GM18873 (cell line): ENCODE measurements at regions not wholly inside any gene's neighbourhood (a gene's known extent, or its start where the extent isn't known, plus 50 kb on each side); places are given as distances from the start of the nearest gene placed in this dataset.
"Not testable (repeated sequence)": the region's sequence is repeated elsewhere in the genome, so short reads cannot be mapped to it uniquely, and the experiment has no call there.

Experiments used
- ATAC-seq: cut with Tn5 transposase; IDR thresholded peaks from one replicate; pipeline ENCODE4 v1.9.1; 2021; ENCODE audit warnings: mild to moderate bottlenecking, moderate library complexity, moderate number of reproducible peaks; ENCODE audit not compliant: unreplicated experiment, low FRiP score

DNA sequence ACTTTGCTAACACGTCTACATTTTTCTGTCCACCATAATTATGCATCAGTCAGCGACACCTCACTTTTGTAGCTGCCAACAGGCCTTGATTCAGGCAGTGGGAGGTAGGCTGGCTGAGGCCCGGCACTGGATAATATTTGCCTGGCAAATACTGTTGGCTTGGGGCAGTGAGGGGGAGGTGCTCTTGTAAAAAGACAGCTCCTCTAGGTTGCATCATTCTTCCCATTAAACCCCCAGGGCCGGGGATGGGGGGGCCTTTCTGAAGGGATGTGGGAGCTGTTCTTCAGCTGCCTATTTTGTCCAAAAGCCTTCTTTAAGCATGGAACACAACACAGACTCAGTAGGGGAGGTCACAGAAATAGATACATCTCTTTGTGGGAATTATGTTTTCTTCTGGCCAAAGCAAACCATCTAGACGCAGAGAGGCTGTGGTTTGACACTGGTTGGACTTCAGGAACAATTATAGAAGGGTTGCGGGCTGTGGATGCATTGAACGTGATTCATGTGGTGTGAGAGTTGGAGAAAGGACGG, 338.3 kb upstream of the NT5E start:
- no peak for ATAC-seq

DNA sequence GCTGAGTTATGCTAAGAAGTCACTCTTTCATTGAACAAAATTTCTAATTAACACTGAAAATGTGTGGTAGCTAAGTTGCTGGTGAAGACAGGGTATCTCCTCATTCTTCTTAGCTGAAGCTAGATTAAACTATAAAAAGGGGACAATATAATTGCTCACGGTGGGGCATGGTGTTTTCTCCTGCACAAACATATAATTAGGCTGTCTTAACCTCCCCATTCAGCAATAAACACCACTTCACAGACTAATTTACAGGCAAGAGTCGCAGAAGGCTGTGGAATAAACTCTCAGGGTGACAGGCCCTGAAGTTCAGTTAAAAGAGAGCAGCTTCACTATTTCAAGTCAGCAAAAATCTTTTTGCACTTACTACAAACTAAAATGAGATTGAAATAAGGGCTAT, 338.9 kb upstream of the NT5E start:
- ATAC-seq: no peak

DNA sequence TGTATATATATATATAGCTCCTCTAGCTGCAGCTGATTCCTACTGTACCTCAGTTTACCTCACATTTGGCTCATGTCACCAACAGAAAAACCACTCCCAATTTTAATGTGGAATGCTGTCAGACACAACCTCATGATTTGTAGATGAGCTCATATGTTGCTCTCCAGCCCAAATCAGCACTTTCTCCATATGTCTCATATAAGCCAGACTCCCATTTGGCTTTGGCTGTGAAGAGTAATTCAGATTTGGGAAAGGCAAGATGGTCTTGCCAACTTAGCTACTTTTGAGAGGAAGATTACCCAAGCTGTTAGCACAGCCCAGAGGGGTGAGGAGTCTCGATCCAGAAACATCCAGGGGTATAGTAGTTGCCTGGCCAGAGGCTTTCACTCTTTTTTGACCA, 342.2 kb upstream of the NT5E start:
- no peak for ATAC-seq

DNA sequence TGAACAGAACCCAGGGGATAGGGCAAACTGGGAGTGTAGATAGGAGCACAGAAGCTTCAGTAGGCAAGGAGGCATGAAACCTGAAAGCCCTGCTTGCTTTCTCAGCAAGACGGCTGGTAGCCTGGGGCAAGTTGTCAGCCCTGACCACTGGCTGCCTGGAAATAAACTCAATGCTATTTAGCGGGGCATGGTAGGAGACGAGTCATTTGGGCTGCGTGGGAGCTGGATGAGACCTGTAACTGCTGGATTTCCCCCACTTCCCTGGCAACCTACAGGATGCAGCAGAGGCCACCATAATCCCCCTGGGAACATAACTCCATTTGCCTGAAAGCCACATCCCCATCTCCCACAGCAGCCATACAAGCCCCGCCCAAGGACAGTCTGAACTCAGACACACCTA, 332.6 kb upstream of the TBX18 start:
- ATAC-seq: no peak

DNA sequence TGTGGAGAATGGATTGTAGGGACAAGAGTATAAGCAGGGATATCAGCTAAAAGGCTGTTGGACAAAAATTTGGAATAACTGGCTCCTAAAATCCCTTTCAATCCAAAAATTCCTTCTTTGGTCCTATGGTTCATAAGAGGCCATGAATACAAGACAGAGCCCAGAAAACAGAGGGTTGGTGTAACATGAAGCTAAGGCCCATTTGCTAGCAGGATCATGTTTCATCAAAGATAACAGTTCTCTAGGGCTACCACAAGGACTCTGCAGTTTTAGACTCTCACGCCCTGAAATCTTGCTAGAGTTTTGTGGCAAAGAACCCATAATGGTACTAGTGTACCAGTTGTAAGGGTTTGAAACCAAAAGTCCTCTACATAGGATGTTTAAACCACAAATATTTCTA, 327.8 kb upstream of the TBX18 start:
- ATAC-seq: no peak

DNA sequence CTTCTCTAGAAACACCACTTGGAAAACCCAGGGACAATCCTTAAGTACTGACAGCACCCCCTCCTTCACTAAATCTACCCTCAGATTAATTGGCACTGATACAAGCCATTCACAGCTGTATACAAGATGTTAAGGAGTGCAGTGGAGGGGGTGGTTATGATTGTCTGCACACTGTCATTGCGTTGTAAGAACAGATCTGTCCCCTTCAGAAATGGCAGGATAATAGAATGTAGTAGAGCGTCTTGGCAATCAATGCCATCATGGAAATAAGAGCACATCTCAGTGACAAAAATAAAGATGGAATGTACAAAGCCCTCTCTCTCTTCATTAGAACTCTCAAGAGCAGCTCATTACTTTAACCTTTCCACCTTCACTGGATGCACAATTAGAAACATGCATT, 324.9 kb upstream of the TBX18 start:
- no peak for ATAC-seq

DNA sequence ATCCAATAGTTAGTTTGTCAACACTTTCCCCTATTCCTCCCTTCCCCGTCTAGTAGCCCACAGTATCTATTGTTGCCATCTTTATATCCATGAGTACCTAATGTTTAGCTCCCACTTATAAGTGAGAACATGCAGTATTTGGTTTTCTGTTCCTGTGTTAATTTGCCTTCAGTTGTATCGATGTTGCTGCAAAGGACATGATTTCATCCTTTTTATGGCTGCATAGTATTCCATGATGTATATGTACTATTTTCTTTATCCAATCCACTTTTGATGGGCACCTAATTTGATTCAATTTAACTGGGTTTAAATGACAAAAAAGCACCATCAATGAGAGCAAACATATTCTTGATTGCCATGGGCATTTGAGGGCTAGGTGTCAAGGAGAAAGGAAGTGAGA, 321.5 kb upstream of the TBX18 start:
- ATAC-seq: no peak

DNA sequence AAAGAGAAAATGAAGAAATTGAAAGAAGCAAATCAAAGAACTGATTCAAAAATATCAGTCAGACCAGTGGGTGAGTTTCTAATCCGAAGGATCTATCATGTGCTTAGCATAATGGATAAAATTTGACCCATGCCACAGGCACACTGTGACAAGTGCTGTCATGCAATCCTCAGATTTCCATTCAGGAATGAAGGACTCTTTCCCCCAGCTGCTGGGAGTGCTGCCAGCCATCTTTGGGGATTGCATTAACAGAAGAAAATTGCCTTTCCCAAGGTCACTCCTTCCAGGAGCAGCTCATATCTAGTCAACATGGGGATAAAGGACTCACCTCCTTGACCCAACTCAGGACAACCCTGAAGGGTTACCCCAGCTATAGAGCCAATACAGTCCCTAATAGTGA, 316.7 kb upstream of the TBX18 start:
- no peak for ATAC-seq

DNA sequence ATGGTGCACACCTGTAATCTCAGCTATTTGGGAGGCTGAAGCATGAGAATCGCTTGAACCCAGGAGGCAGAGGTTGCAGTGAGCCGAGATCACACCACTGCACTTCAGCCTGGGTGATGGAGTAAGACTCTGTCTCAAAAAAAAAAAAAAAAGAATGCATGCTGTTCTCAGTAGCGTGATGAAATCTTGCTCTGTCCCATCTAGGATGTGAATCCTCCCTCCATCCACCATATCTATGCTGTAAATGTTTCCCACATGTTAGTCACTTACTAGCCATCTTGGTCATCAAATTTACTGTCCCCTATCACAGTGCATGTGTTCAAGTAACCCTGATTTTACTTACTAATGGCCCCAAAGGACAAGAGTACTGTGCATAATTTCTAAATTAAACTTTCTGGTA, 315.4 kb upstream of the TBX18 start:
- no peak for ATAC-seq

DNA sequence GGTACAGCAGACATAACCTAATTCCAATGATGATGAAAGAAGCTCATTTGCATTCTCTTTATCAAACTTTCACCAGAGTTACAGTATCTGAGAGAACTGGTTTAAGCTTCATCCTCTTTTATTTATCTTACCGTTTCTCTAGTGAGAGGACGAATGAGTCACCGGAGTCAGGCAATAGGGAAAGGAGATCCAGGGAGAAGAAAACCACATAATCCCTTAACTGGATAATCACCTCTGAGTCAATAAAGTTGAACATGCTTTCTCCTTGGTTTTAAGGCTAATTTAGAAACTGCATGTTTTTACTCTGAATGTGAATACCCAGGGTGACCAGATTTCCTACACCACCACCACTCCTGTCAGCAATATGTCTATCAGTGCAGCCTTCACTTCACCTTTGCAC, 313.7 kb upstream of the TBX18 start:
- ATAC-seq: no peak

DNA sequence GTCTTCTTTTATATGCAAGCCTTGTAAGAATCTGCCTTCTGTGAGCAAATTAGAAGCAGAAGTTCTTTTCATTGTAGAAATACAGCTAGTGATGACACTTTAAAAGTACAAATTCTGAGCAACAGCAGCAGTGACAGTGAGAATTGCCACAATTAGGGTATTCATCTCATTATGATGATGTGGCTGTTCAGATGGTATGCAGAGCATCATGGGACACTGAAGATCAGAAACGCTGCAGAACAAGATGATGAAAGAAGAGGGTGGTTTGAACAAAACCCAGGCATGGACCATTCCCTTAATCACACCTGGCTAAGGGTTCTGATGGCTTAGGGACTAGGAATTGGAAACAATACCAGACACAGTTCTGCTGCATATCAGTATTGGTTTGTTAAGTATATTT, 312.7 kb upstream of the TBX18 start:
- ATAC-seq: no peak

DNA sequence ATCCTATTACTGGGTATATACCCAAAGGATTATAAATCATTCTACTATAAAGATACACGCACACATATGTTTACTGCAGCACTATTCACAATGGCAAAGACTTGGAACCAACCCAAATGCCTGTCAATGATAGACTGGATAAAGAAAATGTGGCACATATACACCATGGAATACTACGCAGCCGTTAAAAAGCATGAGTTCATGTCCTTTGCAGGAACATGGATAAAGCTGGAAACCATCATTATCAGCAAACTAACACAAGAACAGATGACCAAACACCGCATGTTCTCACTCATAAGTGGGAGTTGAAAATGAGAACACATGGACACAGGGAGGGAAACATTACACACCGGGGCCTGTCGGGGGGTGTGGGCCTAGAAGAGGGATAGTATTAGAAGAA, 307.4 kb upstream of the TBX18 start:
- not testable (repeated sequence) for ATAC-seq

DNA sequence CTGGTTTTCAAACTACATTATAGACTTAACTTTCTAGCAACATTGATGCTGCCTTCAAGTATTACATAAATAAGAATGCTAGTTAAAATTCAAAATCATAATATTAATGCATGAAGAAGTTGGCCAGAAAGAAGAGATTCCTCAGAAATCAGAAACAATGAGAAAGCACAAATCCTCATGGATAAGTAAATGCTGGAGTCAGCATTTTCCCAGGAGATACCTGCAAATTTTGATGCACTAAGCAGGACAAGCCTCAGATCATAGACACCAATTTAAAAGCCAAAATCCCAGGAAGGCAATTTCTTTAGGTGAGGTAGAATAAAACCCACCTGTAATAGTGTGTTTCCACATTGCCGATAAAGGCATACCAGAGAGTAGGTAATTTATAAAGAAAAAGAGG, 305.2 kb upstream of the TBX18 start:
- ATAC-seq: no peak

DNA sequence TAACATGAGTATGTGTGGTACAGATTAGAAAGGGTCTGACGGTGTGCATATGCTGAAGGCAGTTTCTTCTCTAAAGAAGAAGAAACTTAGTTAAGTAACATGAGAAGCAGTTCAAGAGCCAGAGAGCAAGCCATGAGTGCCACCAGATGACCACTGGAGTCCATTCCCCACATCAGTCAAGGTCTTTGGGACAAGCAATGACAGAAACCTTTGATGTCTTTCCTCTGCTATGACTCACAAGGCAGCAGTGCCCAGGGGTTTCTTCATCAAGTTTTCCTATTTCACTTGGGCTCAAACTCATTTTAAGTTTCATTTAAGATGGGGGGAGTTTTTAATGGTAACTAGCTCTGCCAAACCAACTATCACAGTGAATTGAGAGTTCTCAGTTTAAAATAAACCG, 303.8 kb upstream of the TBX18 start:
- no peak for ATAC-seq

DNA sequence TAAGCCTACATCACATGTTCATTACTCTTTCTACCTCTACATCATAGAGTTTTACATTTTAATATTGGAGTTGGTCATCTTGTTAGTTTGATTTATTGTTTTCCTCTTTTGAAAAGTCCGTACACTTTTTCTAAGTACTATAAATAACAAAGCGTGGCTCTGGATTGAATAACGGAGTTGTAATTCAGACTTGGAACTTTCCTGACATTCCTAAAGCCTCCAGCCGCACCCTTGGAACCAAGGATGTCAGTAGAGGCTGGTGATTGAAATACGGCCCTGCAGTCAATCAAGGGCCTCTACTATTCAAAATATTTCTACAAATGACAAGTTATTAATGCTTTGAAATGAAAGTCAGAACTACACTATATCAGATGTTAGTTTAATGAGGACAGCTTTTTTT, 301.9 kb upstream of the TBX18 start:
- no peak for ATAC-seq

DNA sequence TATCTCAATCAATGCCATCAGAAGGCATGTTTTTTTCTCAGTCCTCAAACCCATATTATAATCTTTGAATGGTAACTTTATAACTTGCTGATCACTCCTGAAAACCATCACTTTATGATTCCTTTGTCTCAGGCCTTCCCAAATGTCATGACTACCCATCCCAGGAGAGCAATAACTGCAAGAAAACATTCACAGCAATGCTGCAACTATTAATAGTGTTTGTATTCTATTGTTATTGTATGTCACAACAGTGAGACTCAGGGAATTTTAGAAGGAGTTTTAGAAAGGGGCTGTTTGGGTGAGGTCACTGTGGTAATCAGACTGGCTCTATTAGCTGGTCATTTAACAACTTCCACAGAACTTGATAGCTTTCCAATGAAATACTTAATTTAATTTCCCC, 301.4 kb upstream of the TBX18 start:
- no peak for ATAC-seq

DNA sequence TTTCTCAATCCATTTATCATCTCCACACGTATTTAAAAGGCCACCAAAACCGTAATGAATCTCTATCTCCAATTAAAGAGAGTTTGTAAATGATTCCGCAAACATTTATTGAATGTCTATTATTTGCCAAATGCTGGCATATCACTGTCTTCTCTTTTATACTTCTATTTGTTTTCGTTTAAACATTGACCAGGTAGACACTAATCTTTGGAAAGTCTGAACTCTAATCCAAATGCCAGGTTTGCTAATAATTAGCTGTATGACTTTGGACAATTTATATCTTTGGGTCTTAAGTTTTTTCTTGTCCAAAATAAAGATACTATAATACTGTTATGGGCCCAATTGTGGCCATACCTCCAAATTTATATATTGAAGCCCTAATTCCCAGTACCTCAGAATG, 299.2 kb upstream of the TBX18 start:
- ATAC-seq: no peak

DNA sequence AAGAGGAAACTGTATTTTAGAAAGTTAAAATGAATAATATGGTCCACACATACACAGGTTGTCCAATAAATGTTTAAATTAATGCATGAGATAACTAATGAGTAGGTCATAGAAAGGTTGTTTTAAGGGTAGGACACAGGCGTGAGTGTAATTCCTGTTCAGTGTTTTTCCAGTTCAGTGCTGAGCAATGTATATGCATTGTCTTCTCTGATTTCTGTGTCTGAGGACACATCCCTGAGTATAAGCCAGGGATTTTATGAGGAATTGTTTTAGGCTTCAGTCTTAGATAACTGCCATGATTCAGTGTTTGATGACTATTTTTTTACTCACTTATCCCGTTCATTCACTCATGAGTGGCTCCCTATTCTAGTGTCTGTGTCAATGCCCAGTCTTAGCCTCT, 298.5 kb upstream of the TBX18 start:
- ATAC-seq: no peak

DNA sequence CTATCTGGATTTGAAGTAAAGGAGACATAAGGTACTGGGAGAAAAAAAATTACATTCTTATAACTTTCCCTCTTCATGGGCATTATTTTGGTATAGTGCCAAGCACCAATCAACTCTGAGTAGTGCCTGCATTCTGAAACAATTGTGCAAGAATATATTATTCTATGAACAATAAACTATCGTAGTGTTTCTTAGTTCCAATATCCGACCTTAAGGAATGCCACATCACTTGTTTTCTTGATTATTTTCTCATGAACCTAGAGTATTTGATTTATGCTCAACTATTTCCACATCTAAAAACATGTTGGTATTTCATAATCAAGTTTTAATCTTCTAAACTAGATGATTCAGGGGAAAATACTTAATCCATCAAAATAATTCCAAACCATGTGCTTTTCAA, 294.4 kb upstream of the TBX18 start:
- ATAC-seq: no peak

DNA sequence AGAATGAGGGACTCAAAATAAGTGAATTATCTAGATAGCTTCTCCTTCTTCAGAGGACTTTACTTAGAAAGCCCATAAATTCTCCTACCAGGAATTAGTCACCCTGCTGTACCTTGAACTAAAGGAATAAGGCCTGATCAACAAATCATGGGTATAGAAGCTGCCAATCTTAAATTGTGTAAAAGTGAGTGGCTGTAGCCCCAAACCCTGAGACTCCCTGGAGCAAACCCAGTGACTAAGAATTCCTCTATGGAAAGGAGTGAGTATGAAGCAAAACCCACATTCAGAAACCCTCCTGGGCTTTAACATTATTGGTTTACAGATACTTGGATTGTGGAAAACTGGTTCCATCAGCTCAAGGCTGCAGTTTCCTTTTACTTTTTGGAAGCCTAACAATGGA, 285.8 kb upstream of the TBX18 start:
- ATAC-seq: no peak

DNA sequence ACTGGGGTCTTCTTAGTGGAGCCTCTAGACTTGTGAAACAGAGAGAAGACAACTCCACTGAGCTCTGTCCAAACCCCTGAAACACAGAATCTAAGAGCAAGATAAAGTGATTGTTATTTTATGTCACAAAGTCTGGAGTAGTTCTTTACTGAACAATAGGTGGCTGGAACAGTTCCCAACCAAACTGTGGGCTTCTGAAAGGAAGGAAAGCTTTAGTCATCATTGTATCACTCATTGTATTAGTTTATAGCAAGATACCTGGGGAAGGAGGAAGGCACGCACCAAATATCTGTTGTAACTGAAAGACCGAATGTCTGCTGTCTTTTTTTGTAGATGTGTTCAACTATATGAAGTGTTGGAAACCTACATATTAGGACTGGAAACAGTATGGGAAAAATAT, 284.9 kb upstream of the TBX18 start:
- ATAC-seq: no peak

DNA sequence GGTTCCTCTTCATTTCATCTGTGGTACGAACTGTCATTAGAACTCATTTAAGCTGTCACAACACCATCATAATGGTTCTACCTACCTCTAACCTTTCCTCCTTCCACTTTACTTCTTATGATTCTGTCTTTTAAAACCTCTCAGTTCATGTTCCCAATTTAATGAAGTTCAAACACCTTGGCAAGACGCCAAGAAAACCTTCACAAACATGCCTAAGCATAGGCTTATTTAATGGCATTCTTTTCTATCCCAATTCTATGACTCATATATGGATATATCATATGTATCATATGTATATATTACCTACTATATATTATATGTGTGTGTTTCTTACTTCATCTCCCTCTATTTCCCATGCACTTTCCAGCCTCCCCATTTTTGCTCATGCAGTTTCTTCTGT, 283.4 kb upstream of the TBX18 start:
- ATAC-seq: no peak

DNA sequence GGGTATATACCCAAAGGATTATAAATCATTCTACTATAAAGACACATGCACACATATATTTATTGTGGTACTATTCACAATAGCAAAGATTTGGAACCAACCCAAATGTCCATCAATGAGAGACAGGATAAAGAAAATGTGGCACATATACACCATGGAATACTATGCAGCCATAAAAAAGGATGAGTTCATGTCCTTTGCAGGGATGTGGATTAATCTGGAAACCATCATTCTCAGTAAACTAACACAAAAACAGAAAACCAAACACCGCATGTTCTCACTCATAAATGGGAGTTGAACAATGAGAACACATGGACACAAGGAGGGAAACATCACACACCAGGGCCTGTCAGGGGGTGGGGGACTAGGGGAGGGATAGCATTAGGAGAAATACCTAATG, 281.4 kb upstream of the TBX18 start:
- not testable (repeated sequence) for ATAC-seq
